ENCODE measurements at regions not wholly inside any gene's neighbourhood (a gene's known extent, or its start where the extent isn't known, plus 50 kb on each side); places are given as distances from the start of the nearest gene placed in this dataset.
"Not testable (repeated sequence)": the region's sequence is repeated elsewhere in the genome, so short reads cannot be mapped to it uniquely, and the experiment has no call there.

DNA sequence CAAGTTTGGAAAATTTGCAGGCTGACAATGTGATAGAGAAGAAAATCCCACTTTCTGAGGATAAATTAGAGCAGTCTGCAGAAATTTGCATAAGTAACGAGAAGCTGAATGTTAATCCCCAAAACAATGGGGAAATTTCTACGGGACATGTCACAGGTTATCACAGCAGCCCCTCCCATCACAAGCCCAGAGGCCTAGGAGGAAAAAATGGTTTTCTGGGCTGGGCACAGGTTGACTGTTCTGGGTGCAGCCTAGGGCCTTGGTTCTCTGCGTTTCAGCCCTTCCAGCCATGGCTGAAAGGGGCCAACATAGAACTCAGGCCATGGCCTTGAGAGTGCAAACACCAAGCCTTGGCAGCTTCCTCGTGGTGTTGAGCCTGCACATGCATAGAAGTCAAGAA is 209.2 kb downstream of the ZNF716 start:
- TF ChIP-seq POLR2AphosphoS5, CTCF (IDR thresholded peaks at IDR 0.05): not testable (repeated sequence)
